Neural progenitor cell (in vitro differentiated cells): ENCODE measurements at regions not wholly inside any gene's neighbourhood (a gene's known extent, or its start where the extent isn't known, plus 50 kb on each side); places are given as distances from the start of the nearest gene placed in this dataset. TPM values are rescaled to one million over a fixed set of nuclear protein-coding genes. Genes with fewer than 3 reads are reported as not detected.

Source experiments
- DNase-seq: peaks from one replicate; pipeline ENCODE4 v3.0.0-alpha.2; 2016; ENCODE audit warnings: low spot score
- H2AFZ ChIP-seq: fragments of 200-600 bp; sonication (generic); replicated peaks from 2 replicates; pipeline ENCODE4 v1.6.1; 2016; ENCODE audit warnings: antibody characterized with exemption
- H3F3A ChIP-seq: fragments of 200-600 bp; sonication (generic); 2 replicates; pipeline ENCODE4 v1.6.1; 2016; ENCODE audit warnings: antibody characterized with exemption, low read depth
- H3K27ac ChIP-seq: fragments of 200-600 bp; sonication (generic); 2 replicates; pipeline ENCODE4 v1.5.1; 2016; ENCODE audit warnings: mild to moderate bottlenecking
- H3K27me3 ChIP-seq: fragments of 200-600 bp; sonication (generic); 2 replicates; pipeline ENCODE4 v1.6.1; 2016; ENCODE audit warnings: mild to moderate bottlenecking, moderate library complexity
- H3K36me3 ChIP-seq: fragments of 200-600 bp; sonication (generic); 2 replicates; pipeline ENCODE4 v1.5.1; 2016
- H3K4me1 ChIP-seq: fragments of 200-600 bp; sonication (generic); 2 replicates; pipeline ENCODE4 v1.6.1; 2016; ENCODE audit warnings: mixed run types
- H3K4me2 ChIP-seq: fragments of 200-600 bp; sonication (generic); 2 replicates; pipeline ENCODE4 v1.6.1; 2016
- H3K4me3 ChIP-seq: fragments of 200-600 bp; sonication (generic); 2 replicates; pipeline ENCODE4 v1.5.1; 2016
- H3K79me2 ChIP-seq: fragments of 200-600 bp; sonication (generic); 2 replicates; pipeline ENCODE4 v1.6.1; 2016; ENCODE audit warnings: low read depth
- H3K9ac ChIP-seq: fragments of 200-600 bp; sonication (generic); 2 replicates; pipeline ENCODE4 v1.6.1; 2016
- H3K9me3 ChIP-seq: fragments of 200-600 bp; sonication (generic); 2 replicates; pipeline ENCODE4 v1.5.1; 2016; ENCODE audit warnings: low read depth
- H4K20me1 ChIP-seq: fragments of 200-600 bp; sonication (generic); 2 replicates; pipeline ENCODE4 v1.6.1; 2016; ENCODE audit warnings: low read depth
- H3K27ac Mint-ChIP-seq: 3 replicates; pipeline ENCODE4 v1.8.0; 2021; ENCODE audit warnings: mixed read lengths
- H3K27me3 Mint-ChIP-seq: 2 replicates; pipeline ENCODE4 v1.8.0; 2022; ENCODE audit warnings: low read depth, mild to moderate bottlenecking, inconsistent platforms, moderate library complexity, mixed read lengths; ENCODE audit not compliant: insufficient read depth
- H3K36me3 Mint-ChIP-seq: 3 replicates; pipeline ENCODE4 v1.8.0; 2021; ENCODE audit warnings: mixed read lengths
- H3K4me1 Mint-ChIP-seq: 3 replicates; pipeline ENCODE4 v1.8.0; 2021; ENCODE audit warnings: mixed read lengths
- H3K4me3 Mint-ChIP-seq: 3 replicates; pipeline ENCODE4 v1.8.0; 2021; ENCODE audit warnings: mild to moderate bottlenecking, moderate library complexity, mixed read lengths
- H3K9me3 Mint-ChIP-seq: 3 replicates; pipeline ENCODE4 v1.8.0; 2020; ENCODE audit warnings: mixed read lengths
- EZH2 ChIP-seq: fragments of 200-600 bp; sonication (generic); IDR thresholded peaks from 2 replicates; pipeline ENCODE4 v1.6.1; 2017; ENCODE audit warnings: antibody characterized with exemption, mild to moderate bottlenecking, moderate library complexity
- EZH2phosphoT487 ChIP-seq: fragments of 200-600 bp; sonication (generic); IDR thresholded peaks from 2 replicates; pipeline ENCODE4 v1.6.1; 2017; ENCODE audit warnings: antibody characterized with exemption
- small RNA-seq: library from RNA; depleted of rRNA; stranded (forward); fragments of <200 nt; gene quantifications from one replicate; pipeline ENCODE3, GENCODE V24; 2015
- TF ChIP-seq, protein P1 (sequence below): fragments of 200-600 bp; sonication (generic); IDR thresholded peaks from 2 replicates; pipeline ENCODE4 v1.5.1; 2017; ENCODE audit warnings: antibody characterized with exemption, mild to moderate bottlenecking

DNA sequence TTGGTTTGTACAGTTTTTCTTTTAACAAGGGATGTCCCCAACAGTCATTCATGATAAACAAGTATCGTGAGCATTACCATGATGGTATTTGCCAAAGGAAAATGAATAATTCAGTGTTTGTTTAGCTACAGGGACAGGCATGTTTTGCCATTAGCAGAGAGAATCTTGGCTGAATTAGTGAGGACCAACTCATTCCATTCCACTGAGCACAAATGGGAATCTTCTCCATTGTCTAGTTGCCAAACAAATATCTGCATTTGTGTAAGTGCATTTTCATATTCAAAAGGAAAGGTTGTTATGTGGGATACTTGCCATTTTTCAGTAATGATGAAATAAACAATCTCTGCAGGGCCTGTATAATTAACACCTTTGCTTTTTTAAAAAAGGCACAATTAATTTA, 1762.6 kb downstream of the RPA4 start:
- H3K27ac ChIP-seq: no peak overlapping the region
- H3F3A ChIP-seq: no peaks in the 10 kb centered on the region
- Mint-ChIP-seq H3K27ac (no peak overlapping the region), H3K27me3 (no peaks in the 10 kb centered on the region), H3K9me3 (no peaks in the 10 kb centered on the region), H3K36me3 (peaks cover 37% of the 10 kb centered on the region), H3K4me1 (no peaks in the 10 kb centered on the region), H3K4me3 (no peak overlapping the region)
- no peak for TF ChIP-seq EZH2
- TF ChIP-seq, protein P1, sequence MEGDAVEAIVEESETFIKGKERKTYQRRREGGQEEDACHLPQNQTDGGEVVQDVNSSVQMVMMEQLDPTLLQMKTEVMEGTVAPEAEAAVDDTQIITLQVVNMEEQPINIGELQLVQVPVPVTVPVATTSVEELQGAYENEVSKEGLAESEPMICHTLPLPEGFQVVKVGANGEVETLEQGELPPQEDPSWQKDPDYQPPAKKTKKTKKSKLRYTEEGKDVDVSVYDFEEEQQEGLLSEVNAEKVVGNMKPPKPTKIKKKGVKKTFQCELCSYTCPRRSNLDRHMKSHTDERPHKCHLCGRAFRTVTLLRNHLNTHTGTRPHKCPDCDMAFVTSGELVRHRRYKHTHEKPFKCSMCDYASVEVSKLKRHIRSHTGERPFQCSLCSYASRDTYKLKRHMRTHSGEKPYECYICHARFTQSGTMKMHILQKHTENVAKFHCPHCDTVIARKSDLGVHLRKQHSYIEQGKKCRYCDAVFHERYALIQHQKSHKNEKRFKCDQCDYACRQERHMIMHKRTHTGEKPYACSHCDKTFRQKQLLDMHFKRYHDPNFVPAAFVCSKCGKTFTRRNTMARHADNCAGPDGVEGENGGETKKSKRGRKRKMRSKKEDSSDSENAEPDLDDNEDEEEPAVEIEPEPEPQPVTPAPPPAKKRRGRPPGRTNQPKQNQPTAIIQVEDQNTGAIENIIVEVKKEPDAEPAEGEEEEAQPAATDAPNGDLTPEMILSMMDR: no peak
- no peak for TF ChIP-seq EZH2phosphoT487
- no peak overlapping the region for H3K4me3 ChIP-seq
- no peak overlapping the region for H2AFZ ChIP-seq
- no peaks in the 10 kb centered on the region for H4K20me1 ChIP-seq
- H3K4me2 ChIP-seq: no peak overlapping the region
- no peak overlapping the region for H3K9ac ChIP-seq
- H3K4me1 ChIP-seq: peaks cover 11% of the 10 kb centered on the region
- H3K79me2 ChIP-seq: peaks cover 3% of the 10 kb centered on the region
- H3K36me3 ChIP-seq: peaks cover 7% of the 10 kb centered on the region
- no peaks in the 10 kb centered on the region for H3K27me3 ChIP-seq
- no peak for DNase-seq
- no peaks in the 10 kb centered on the region for H3K9me3 ChIP-seq

DNA sequence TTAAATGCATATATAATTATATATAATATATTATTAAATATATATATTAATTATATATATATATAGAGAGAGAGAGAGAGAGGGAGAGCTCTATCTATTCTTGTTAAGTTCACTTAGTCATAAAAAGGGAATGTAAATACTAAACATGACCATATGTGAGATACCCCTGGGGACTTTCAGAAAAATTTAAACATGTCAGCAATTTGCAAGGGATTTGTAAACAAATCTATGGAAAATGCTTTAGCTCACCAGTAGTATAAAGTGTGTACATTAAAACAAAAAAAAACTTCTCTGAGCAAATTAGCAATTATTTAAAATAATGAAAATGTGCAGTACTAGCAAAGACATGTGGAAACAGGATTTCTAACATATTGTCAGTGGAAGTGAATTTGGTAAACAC, 1755.5 kb downstream of the PCDH19 start:
- Mint-ChIP-seq H3K4me3 (no peak overlapping the region), H3K9me3 (peaks cover 9% of the 10 kb centered on the region), H3K27ac (no peak overlapping the region), H3K36me3 (peaks cover 42% of the 10 kb centered on the region), H3K27me3 (peaks cover 2% of the 10 kb centered on the region), H3K4me1 (peaks cover 8% of the 10 kb centered on the region)
- H3K27me3 ChIP-seq: no peaks in the 10 kb centered on the region
- no peak overlapping the region for H3K4me2 ChIP-seq
- no peaks in the 10 kb centered on the region for H3K9me3 ChIP-seq
- no peak overlapping the region for H2AFZ ChIP-seq
- H3K36me3 ChIP-seq: no peaks in the 10 kb centered on the region
- H3K79me2 ChIP-seq: peaks cover 3% of the 10 kb centered on the region
- H3K27ac ChIP-seq: no peak overlapping the region
- no peak for TF ChIP-seq EZH2phosphoT487
- no peak for TF ChIP-seq EZH2
- TF ChIP-seq, protein P1: no peak
- no peaks in the 10 kb centered on the region for H4K20me1 ChIP-seq
- no peak for DNase-seq
- H3K4me3 ChIP-seq: no peak overlapping the region
- no peaks in the 10 kb centered on the region for H3K4me1 ChIP-seq
- no peaks in the 10 kb centered on the region for H3F3A ChIP-seq
- H3K9ac ChIP-seq: no peak overlapping the region

Small RNAs in the stretch of these regions (small RNA-seq; reads per million reads assigned to genes)
- not detected for gene AL357312.1
